MCF 10A (cell line): ENCODE measurements at regions not wholly inside any gene's neighbourhood (a gene's known extent, or its start where the extent isn't known, plus 50 kb on each side); places are given as distances from the start of the nearest gene placed in this dataset.

Experiments
- BruUV-seq: library from RNA; stranded (reverse); fragments of 400-500 nt; replicated peaks from 2 replicates; lab custom pipeline; 2021; lab: Mats Ljungman, UMichigan
- CTCF ChIA-PET: fragments of 300-600 bp; sonication (Branson Sonifier 250); formaldehyde crosslinking; extraction: SDS; loops from one replicate; lab custom pipeline; 2021; ENCODE audit warnings: antibody characterized with exemption, inconsistent platforms; lab: Yijun Ruan, JAX
- POLR2A ChIA-PET: fragments of 300-600, 350-650 bp; sonication (Branson Sonifier 250); formaldehyde crosslinking; extraction: SDS; loops from one replicate; lab custom pipeline; 2020; ENCODE audit warnings: antibody characterized with exemption, inconsistent platforms; lab: Yijun Ruan, JAX
- DNase-seq: peaks from one replicate; pipeline ENCODE4 v3.0.0-alpha.2; 2018; ENCODE audit not compliant: unreplicated experiment
- H3K27ac Mint-ChIP-seq: one replicate; pipeline ENCODE4 v1.8.0; 2022; ENCODE audit warnings: mild to moderate bottlenecking, low read depth, mixed read lengths; ENCODE audit not compliant: unreplicated experiment
- H3K27me3 Mint-ChIP-seq: one replicate; pipeline ENCODE4 v1.8.0; 2022; ENCODE audit warnings: mixed read lengths; ENCODE audit not compliant: insufficient read depth, unreplicated experiment
- H3K36me3 Mint-ChIP-seq: one replicate; pipeline ENCODE4 v1.8.0; 2022; ENCODE audit warnings: mild to moderate bottlenecking, moderate library complexity, mixed read lengths; ENCODE audit not compliant: insufficient read depth, unreplicated experiment
- H3K4me1 Mint-ChIP-seq: one replicate; pipeline ENCODE4 v1.8.0; 2022; ENCODE audit warnings: mixed read lengths; ENCODE audit not compliant: insufficient read depth, unreplicated experiment
- H3K4me3 Mint-ChIP-seq: one replicate; pipeline ENCODE4 v1.8.0; 2022; ENCODE audit warnings: mild to moderate bottlenecking, moderate library complexity, mixed read lengths; ENCODE audit not compliant: unreplicated experiment
- H3K9me3 Mint-ChIP-seq: one replicate; pipeline ENCODE4 v1.8.0; 2022; ENCODE audit warnings: mixed read lengths; ENCODE audit not compliant: unreplicated experiment
- intact Hi-C: fragments of 100-400 bp; cut with micrococcal nuclease; formaldehyde crosslinking; loops from 2 replicates; pipeline ENCODE4 v1.14.1; 2022
- TF ChIP-seq, protein P1 (sequence below): fragments of 200-600 bp; IDR thresholded peaks from one replicate; pipeline ENCODE4 v1.8.0; 2022; ENCODE audit warnings: antibody characterized with exemption, mild to moderate bottlenecking; ENCODE audit not compliant: unreplicated experiment

- H3K4me3 Mint-ChIP-seq, result no peak overlapping the region
- intact Hi-C loops, result no loop called here
- H3K27ac Mint-ChIP-seq, result no peak overlapping the region
- no peaks in the 10 kb centered on the region for H3K27me3 Mint-ChIP-seq
- no peaks in the 10 kb centered on the region for H3K36me3 Mint-ChIP-seq
- DNase-seq, result no peak
- no peaks in the 10 kb centered on the region for H3K9me3 Mint-ChIP-seq
- ChIA-PET POLR2A (no interaction called here), CTCF (no interaction called here)
- no TSS peak for BruUV-seq
- TF ChIP-seq, protein P1, sequence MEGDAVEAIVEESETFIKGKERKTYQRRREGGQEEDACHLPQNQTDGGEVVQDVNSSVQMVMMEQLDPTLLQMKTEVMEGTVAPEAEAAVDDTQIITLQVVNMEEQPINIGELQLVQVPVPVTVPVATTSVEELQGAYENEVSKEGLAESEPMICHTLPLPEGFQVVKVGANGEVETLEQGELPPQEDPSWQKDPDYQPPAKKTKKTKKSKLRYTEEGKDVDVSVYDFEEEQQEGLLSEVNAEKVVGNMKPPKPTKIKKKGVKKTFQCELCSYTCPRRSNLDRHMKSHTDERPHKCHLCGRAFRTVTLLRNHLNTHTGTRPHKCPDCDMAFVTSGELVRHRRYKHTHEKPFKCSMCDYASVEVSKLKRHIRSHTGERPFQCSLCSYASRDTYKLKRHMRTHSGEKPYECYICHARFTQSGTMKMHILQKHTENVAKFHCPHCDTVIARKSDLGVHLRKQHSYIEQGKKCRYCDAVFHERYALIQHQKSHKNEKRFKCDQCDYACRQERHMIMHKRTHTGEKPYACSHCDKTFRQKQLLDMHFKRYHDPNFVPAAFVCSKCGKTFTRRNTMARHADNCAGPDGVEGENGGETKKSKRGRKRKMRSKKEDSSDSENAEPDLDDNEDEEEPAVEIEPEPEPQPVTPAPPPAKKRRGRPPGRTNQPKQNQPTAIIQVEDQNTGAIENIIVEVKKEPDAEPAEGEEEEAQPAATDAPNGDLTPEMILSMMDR, result no peak
- no peaks in the 10 kb centered on the region for H3K4me1 Mint-ChIP-seq
Observed at GRCh38 chr2:144146876-144147275, 373.0 kb downstream of the ZEB2 start.

GRCh38 chr2:144146076-144146475, 373.8 kb downstream of the ZEB2 start:
- DNase-seq, result no peak
- POLR2A ChIA-PET, result no interaction called here
- no peaks in the 10 kb centered on the region for H3K36me3 Mint-ChIP-seq
- no peaks in the 10 kb centered on the region for H3K27me3 Mint-ChIP-seq
- no peak overlapping the region for H3K4me3 Mint-ChIP-seq
- no peaks in the 10 kb centered on the region for H3K4me1 Mint-ChIP-seq
- CTCF ChIA-PET, result no interaction called here
- no peaks in the 10 kb centered on the region for H3K9me3 Mint-ChIP-seq
- no peak overlapping the region for H3K27ac Mint-ChIP-seq
- TF ChIP-seq, protein P1, result no peak
- intact Hi-C loops, result no loop called here
- BruUV-seq, result no TSS peak

DNA sequence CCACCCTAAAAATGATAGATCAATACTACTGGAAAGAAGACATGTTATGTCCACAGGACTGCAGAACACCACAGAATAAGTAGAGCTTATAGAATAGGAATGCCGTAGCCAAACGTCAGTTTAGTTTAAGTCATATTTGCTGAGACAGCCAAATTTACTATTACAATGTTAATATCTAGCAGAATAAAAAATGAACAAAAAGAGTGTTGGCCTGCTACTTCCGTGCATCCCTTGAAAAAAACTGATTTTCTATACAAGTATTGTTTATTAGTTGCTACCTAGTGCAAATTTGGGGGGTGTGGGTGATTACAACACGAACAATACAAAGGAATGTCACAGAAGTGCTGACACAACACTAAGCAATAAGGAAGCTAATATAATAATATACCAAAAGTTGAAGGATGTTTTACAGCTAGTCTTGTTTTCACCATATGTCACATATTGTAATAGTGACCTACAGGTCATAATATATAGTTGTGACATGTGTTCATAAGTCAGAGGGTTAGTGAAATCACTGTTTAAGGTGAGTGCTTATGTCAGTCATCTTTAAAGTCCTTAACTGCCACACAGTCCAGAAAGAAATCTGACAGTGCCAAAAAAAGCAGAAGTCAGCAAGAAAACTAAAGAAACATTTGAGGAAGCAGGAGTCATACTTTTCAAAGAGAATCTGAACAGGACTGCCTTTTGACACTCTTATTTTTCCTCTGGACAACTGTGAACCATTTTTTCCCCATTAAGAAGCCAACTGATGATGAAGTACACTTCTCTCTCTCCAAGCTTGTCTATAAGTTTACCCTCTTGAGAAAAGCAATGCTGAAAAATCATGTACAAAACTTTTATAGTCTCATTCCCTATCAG, 376.4 kb downstream of the ZEB2 start:
- ChIA-PET CTCF (no interaction called here), POLR2A (interaction anchor here (0.7 to 1.3 kb wide), 2 partner anchors 11 to 19 kb away, joined by 3 read pairs; no protein-coding TSS in a partner anchor)
- intact Hi-C loops, result no loop called here
- Mint-ChIP-seq H3K9me3 (no peaks in the 10 kb centered on the region), H3K4me3 (no peak overlapping the region), H3K4me1 (no peaks in the 10 kb centered on the region), H3K27me3 (no peaks in the 10 kb centered on the region), H3K36me3 (no peaks in the 10 kb centered on the region), H3K27ac (no peak overlapping the region)
- no peak for DNase-seq
- TF ChIP-seq, protein P1, result no peak
- no TSS peak for BruUV-seq

DNA sequence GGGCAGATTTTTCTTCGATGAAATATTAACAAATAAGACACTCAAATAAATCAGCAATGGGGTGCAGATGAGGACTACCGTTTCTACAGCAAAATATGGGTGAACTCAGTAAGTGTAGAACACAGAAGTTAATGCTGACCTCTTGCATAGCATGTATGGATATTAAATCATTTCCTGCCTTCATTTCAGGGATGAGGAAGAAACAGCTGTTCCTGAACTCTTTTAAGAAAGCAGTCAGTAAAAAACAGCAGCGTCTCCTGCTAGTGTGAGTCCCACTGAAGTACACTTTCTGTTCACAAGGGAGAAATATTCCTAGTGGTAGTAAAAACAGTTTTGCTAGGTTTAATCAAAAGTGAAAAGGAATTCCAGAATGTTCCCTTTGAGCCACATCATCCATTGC, 379.0 kb downstream of the ZEB2 start:
- no TSS peak for BruUV-seq
- Mint-ChIP-seq H3K36me3 (no peaks in the 10 kb centered on the region), H3K4me1 (no peaks in the 10 kb centered on the region), H3K9me3 (no peaks in the 10 kb centered on the region), H3K27ac (no peak overlapping the region), H3K27me3 (no peaks in the 10 kb centered on the region), H3K4me3 (no peak overlapping the region)
- ChIA-PET POLR2A (no interaction called here), CTCF (interaction anchor here (0.6 kb wide), 1 partner anchor 16 kb away, joined by 3 read pairs; no protein-coding TSS in a partner anchor)
- no peak for DNase-seq
- TF ChIP-seq, protein P1, result no peak
- intact Hi-C loops, result no loop called here
